ENCODE measurements at regions not wholly inside any gene's neighbourhood (a gene's known extent, or its start where the extent isn't known, plus 50 kb on each side); places are given as distances from the start of the nearest gene placed in this dataset.

- DNase-seq (ENCODE audit: low read depth) = no peak
- no peak for TF ChIP-seq CTCF (conservative IDR thresholded peaks at IDR 0.05; ENCODE audit: low read depth, low read length)
- no peak overlapping the region for H3K4me3 ChIP-seq (ENCODE audit: low read length)
Observed at GRCh38 chr2:8524823-8525222, 157.0 kb upstream of the ID2 start.

GRCh38 chr2:8525236-8525581 lies 156.6 kb upstream of the ID2 start:
- no peak for TF ChIP-seq CTCF (conservative IDR thresholded peaks at IDR 0.05; ENCODE audit: low read depth, low read length)
- no peak for DNase-seq (ENCODE audit: low read depth)
- no peak overlapping the region for H3K4me3 ChIP-seq (ENCODE audit: low read length)

- H3K4me3 ChIP-seq (ENCODE audit: low read length) = no peak overlapping the region
- peak; percentile 40 for TF ChIP-seq CTCF (conservative IDR thresholded peaks at IDR 0.05; ENCODE audit: low read depth, low read length)
- no peak for DNase-seq (ENCODE audit: low read depth)
Observed at GRCh38 chr2:8525582-8526402, 156.1 kb upstream of the ID2 start.

GRCh38 chr2:8526403-8526696 lies 155.5 kb upstream of the ID2 start:
- no peak for TF ChIP-seq CTCF (conservative IDR thresholded peaks at IDR 0.05; ENCODE audit: low read depth, low read length)
- H3K4me3 ChIP-seq (ENCODE audit: low read length) = no peak overlapping the region
- DNase-seq (ENCODE audit: low read depth) = no peak

- no peak overlapping the region for H3K4me3 ChIP-seq (ENCODE audit: low read length)
- DNase-seq (ENCODE audit: low read depth) = no peak
- TF ChIP-seq CTCF (conservative IDR thresholded peaks at IDR 0.05; ENCODE audit: low read depth, low read length) = no peak
Observed at GRCh38 chr2:8527031-8527430, 154.8 kb upstream of the ID2 start.

GRCh38 chr2:8527676-8528075 lies 154.2 kb upstream of the ID2 start:
- no peak for TF ChIP-seq CTCF (conservative IDR thresholded peaks at IDR 0.05; ENCODE audit: low read depth, low read length)
- DNase-seq (ENCODE audit: low read depth) = no peak
- no peak overlapping the region for H3K4me3 ChIP-seq (ENCODE audit: low read length)

GRCh38 chr2:8528863-8529262 lies 153.0 kb upstream of the ID2 start:
- TF ChIP-seq CTCF (conservative IDR thresholded peaks at IDR 0.05; ENCODE audit: low read depth, low read length) = no peak
- no peak for DNase-seq (ENCODE audit: low read depth)
- H3K4me3 ChIP-seq (ENCODE audit: low read length) = no peak overlapping the region

Data from retinal pigment epithelial cell (primary cell).